GM12872 (cell line): ENCODE measurements at regions not wholly inside any gene's neighbourhood (a gene's known extent, or its start where the extent isn't known, plus 50 kb on each side); places are given as distances from the start of the nearest gene placed in this dataset.

ENCODE experiments used
- TF ChIP-seq, protein P1 (sequence below): IDR thresholded peaks from 3 replicates; pipeline ENCODE4 v1.5.1; 2011; ENCODE audit warnings: low read depth, mild to moderate bottlenecking, low read length, moderate library complexity; ENCODE audit not compliant: insufficient read depth

DNA sequence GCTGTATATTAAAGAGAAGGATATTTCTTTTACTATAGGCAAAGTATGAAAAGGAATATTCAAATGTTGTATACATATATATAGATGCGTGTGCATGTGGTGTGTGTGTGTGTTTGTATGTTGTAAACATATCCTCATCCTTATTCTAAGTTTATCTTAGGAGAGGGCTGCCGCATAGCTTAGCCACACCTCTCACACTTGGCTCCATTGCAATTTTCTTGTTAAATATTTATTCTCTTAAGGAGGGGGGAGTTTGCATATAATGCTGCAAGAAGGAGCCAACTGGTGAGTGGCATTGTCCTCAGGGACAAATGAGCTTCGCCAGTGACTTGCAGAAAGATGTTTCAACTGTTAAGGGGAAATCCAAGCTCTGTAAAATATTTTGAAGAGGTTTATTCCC lies 360.1 kb upstream of the RND3 start:
- TF ChIP-seq, protein P1, sequence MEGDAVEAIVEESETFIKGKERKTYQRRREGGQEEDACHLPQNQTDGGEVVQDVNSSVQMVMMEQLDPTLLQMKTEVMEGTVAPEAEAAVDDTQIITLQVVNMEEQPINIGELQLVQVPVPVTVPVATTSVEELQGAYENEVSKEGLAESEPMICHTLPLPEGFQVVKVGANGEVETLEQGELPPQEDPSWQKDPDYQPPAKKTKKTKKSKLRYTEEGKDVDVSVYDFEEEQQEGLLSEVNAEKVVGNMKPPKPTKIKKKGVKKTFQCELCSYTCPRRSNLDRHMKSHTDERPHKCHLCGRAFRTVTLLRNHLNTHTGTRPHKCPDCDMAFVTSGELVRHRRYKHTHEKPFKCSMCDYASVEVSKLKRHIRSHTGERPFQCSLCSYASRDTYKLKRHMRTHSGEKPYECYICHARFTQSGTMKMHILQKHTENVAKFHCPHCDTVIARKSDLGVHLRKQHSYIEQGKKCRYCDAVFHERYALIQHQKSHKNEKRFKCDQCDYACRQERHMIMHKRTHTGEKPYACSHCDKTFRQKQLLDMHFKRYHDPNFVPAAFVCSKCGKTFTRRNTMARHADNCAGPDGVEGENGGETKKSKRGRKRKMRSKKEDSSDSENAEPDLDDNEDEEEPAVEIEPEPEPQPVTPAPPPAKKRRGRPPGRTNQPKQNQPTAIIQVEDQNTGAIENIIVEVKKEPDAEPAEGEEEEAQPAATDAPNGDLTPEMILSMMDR = no peak

GRCh38 chr2:150846691-150847090 lies 359.2 kb upstream of the RND3 start:
- TF ChIP-seq, protein P1 = no peak

DNA sequence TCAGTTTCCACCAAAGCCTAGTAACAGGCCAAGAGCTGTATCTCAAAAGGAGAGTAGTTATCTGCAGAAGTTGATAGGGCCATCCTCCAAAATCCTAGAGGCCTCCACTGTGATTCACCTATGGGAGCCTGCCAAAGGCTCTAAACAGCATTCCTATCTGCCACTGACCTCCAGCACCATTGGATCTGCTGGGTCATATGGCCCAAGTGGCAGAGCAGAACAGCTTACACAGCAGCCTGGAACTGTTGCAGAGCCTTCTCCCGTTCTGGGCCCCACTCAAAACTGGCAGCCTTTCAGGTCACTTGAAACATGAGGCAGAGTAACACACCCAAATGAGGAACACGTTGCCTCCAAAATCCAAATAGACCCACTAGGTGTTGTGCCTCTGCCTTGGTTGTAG lies 345.2 kb upstream of the RND3 start:
- TF ChIP-seq, protein P1 = no peak

DNA sequence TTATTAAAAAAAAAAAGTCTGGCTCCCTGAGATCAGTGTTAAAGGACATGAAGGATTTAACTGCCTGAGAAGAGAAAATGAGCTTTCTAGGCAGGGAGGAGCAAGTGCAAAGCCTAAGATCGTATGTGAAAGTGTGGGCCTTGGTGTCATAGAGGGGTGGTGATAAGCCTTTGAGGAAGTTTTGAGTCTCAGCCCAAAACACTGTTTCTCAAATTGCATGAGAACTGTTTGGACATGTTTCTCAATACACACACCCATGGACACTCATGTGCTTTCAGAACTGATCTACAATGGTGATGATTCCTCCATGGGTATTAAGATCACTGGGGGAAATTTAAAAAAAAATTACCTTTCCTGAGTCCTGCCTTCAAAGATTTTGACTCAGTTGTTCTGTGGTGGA lies 336.7 kb upstream of the RND3 start:
- TF ChIP-seq, protein P1 = no peak

DNA sequence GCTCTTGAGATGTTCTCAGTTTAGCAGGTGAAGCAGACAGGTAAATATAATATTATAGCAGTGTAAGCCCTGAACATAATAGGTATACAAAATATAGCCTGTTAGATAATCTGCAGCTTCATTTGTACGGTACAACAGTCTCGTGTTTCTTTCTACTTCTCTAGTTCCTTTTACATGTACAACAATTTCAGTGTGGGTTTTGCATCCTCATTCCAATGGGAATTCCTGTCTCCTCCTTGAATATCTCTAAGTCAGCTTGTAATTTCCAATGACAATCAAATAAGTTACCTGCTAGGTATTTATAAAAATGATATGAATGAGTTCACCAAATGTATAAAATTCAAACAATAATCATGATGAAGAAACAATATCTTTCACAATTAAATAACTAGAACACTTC lies 330.0 kb upstream of the RND3 start:
- TF ChIP-seq, protein P1 = no peak

- TF ChIP-seq, protein P1 = no peak
Measured at GRCh38 chr2:150812664-150813367, 325.3 kb upstream of the RND3 start.

- TF ChIP-seq, protein P1 = no peak
Measured at GRCh38 chr2:150812066-150812465, 324.6 kb upstream of the RND3 start.
